GM20000 (cell line): ENCODE measurements at regions not wholly inside any gene's neighbourhood (a gene's known extent, or its start where the extent isn't known, plus 50 kb on each side); places are given as distances from the start of the nearest gene placed in this dataset.

Experiments
- DNase-seq: peaks from one replicate; pipeline ENCODE4 v3.0.0; 2012; ENCODE audit warnings: low spot score
- TF ChIP-seq, protein P1 (sequence below): IDR thresholded peaks from 2 replicates; pipeline ENCODE4 v1.5.1; 2012; ENCODE audit warnings: mild to moderate bottlenecking, control low read depth; ENCODE audit errors: extremely low read depth, missing control alignments

GRCh38 chrX:109281483-109282275 lies 200.2 kb downstream of the GUCY2F start:
- no peak for DNase-seq
- TF ChIP-seq, protein P1, sequence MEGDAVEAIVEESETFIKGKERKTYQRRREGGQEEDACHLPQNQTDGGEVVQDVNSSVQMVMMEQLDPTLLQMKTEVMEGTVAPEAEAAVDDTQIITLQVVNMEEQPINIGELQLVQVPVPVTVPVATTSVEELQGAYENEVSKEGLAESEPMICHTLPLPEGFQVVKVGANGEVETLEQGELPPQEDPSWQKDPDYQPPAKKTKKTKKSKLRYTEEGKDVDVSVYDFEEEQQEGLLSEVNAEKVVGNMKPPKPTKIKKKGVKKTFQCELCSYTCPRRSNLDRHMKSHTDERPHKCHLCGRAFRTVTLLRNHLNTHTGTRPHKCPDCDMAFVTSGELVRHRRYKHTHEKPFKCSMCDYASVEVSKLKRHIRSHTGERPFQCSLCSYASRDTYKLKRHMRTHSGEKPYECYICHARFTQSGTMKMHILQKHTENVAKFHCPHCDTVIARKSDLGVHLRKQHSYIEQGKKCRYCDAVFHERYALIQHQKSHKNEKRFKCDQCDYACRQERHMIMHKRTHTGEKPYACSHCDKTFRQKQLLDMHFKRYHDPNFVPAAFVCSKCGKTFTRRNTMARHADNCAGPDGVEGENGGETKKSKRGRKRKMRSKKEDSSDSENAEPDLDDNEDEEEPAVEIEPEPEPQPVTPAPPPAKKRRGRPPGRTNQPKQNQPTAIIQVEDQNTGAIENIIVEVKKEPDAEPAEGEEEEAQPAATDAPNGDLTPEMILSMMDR = no peak

GRCh38 chrX:109274806-109275205 lies 207.1 kb downstream of the GUCY2F start:
- DNase-seq = no peak
- TF ChIP-seq, protein P1 = no peak

GRCh38 chrX:109270580-109271484 lies 211.1 kb downstream of the GUCY2F start:
- peak; percentile 49 for DNase-seq
- TF ChIP-seq, protein P1 = no peak

GRCh38 chrX:109268340-109268739 lies 213.5 kb downstream of the GUCY2F start:
- DNase-seq = no peak
- TF ChIP-seq, protein P1 = no peak

GRCh38 chrX:109266034-109266433 lies 215.9 kb downstream of the GUCY2F start:
- TF ChIP-seq, protein P1 = no peak

GRCh38 chrX:109264878-109265277 lies 217.0 kb downstream of the GUCY2F start:
- DNase-seq = no peak
- TF ChIP-seq, protein P1 = no peak

More at GRCh38 chrX:109266034-109266433, 215.9 kb downstream of the GUCY2F start:
- DNase-seq = no peak

DNA sequence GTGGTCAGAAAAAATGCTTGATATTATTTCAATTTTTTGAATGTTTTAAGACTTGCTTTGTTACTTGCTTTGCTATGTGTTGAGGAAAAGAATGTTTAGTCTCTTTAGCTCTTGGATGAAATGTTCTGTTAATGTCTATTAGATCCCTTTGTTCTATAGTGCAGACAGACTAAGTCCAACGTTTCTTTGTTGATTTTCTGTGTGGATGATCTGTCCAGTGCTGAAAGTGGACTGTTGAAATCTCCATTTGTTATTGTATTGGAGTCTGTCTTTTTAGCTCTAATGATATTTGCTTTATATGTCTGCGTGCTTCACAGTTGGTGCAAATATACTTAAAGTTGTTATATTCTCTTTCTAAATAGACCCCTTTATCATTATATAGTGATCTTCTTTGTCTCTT lies 220.6 kb downstream of the GUCY2F start:
- TF ChIP-seq, protein P1 = no peak
- DNase-seq = no peak
